ENCODE measurements at regions not wholly inside any gene's neighbourhood (a gene's known extent, or its start where the extent isn't known, plus 50 kb on each side); places are given as distances from the start of the nearest gene placed in this dataset.
"Not testable (repeated sequence)": the region's sequence is repeated elsewhere in the genome, so short reads cannot be mapped to it uniquely, and the experiment has no call there.

DNA sequence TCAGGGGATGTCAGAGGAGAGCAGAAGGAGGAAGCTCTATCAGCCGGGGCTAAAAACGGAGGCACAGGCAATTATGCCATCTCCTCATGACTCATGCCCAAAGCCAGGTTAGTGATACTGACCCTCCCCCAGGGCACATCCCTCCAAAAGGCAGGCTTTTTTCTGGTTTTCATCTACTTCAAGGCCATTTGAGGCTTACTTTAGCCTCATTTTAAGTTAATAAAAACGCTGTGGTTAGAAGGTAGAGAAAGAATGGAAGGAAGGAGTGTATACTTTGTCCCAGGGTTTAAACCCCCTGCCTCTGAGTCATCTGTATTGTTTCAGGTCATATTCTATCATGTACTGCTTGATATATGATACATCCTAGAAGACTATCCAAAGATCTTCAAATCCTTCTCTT, 89.7 kb upstream of the NDP start:
- Mint-ChIP-seq H3K4me1 (no peaks in the 10 kb centered on the region), H3K27me3 (no peaks in the 10 kb centered on the region), H3K36me3 (ENCODE audit: low read depth) (peaks cover 2% of the 10 kb centered on the region), H3K27ac (no peak overlapping the region), H3K4me3 (no peak overlapping the region)
- DNase-seq (no peak), ATAC-seq (no peak)
- H3K9me3 ChIP-seq (ENCODE audit: control insufficient read depth, low read length, poor library complexity, severe bottlenecking) = no peaks in the 10 kb centered on the region

DNA sequence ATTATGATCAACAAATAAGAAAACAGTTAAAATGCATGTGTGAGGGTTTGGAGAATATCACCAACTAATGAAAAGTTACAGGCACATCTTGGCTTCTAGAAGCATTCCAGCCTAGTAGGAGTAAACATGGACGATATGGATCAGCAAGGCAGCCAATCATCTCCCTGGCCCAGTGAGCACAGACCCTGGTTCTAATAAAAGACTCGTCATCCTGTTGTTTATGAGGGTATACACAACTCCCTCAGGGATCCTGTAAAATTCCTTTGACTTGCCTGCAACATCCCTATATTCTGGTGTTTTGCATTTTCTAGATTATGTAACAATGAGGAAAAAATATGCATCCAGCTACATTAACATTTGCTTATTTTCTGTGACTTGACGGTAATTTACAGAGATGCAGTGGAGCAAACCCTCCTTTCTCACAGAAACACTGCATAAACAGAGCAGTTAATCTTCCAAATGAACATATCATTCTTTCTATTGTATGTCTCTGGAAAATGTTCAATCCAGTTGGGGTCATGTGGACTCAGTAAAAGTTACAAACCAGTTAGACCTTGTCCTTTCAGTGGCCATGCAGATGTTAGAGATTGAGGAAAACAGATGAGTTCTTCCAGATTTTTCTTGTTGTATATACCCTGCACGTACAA, 88.9 kb upstream of the NDP start:
- H3K4me3 Mint-ChIP-seq = no peak overlapping the region
- DNase-seq (no peak), ATAC-seq (no peak)
- no peaks in the 10 kb centered on the region for H3K4me1 Mint-ChIP-seq
- H3K27ac Mint-ChIP-seq = no peak overlapping the region
- H3K9me3 ChIP-seq (ENCODE audit: control insufficient read depth, low read length, poor library complexity, severe bottlenecking) = no peaks in the 10 kb centered on the region
- no peaks in the 10 kb centered on the region for H3K27me3 Mint-ChIP-seq
- H3K36me3 Mint-ChIP-seq (ENCODE audit: low read depth) = peaks cover 2% of the 10 kb centered on the region

DNA sequence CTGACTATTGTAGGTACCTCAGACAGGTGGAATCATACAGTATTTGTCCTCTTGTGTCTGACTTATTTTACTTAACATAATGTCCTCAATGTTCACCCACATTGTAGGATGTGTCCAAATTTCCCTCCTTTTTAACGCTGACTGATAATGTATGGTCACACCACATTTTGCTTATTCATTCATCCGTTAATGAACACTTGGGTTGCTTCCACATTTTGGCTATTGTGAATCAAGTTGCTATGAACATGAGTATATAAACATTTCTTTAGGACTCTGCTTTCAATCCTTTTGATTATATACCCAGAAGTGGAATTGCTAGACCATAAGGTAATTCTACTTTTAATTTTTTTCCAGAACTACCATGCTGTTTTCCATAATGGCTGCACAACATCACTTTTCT, 87.0 kb upstream of the NDP start:
- DNase-seq (no peak), ATAC-seq (no peak)
- Mint-ChIP-seq H3K4me3 (no peak overlapping the region), H3K27ac (no peak overlapping the region), H3K4me1 (peaks cover 5% of the 10 kb centered on the region), H3K27me3 (no peaks in the 10 kb centered on the region), H3K36me3 (ENCODE audit: low read depth) (no peaks in the 10 kb centered on the region)
- H3K9me3 ChIP-seq (ENCODE audit: control insufficient read depth, low read length, poor library complexity, severe bottlenecking) = no peaks in the 10 kb centered on the region

DNA sequence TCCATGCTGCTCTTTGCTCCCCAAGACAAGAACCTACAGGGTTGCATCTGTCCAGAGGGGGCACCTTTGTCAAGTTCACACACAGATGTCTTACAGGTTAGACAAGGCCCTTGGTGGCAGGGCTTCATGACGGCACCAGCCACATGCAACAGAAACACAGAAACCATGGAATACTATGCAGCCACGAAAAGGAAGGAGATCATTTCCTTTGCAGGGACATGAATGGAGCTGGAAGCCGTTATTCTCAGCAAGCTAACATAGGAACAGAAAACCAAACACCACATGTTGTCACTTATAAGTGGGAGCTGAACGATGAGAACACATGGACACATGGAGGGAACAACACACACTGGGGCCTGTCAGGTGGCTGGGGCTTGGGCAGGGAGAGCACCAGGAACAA, 85.1 kb upstream of the NDP start:
- Mint-ChIP-seq H3K4me3 (no peak overlapping the region), H3K4me1 (peaks cover 9% of the 10 kb centered on the region), H3K27me3 (no peaks in the 10 kb centered on the region), H3K27ac (no peak overlapping the region), H3K36me3 (ENCODE audit: low read depth) (no peaks in the 10 kb centered on the region)
- no peak for DNase-seq
- no peaks in the 10 kb centered on the region for H3K9me3 ChIP-seq (ENCODE audit: control insufficient read depth, low read length, poor library complexity, severe bottlenecking)
- no peak for ATAC-seq

- no peak for ATAC-seq
- H3K27ac Mint-ChIP-seq = no peak overlapping the region
- no peaks in the 10 kb centered on the region for H3K27me3 Mint-ChIP-seq
- peaks cover 9% of the 10 kb centered on the region for H3K4me1 Mint-ChIP-seq
- DNase-seq = no peak
- H3K36me3 Mint-ChIP-seq (ENCODE audit: low read depth) = no peaks in the 10 kb centered on the region
- H3K4me3 Mint-ChIP-seq = peak overlapping the region; percentile 59
- no peaks in the 10 kb centered on the region for H3K9me3 ChIP-seq (ENCODE audit: control insufficient read depth, low read length, poor library complexity, severe bottlenecking)
These were observed 82.4 kb upstream of the NDP start for GRCh38 chrX:44055638-44056037.

- H3K27ac Mint-ChIP-seq = no peak overlapping the region
- peak overlapping the region; percentile 59 for H3K4me3 Mint-ChIP-seq
- peaks cover 9% of the 10 kb centered on the region for H3K4me1 Mint-ChIP-seq
- DNase-seq = no peak
- no peaks in the 10 kb centered on the region for H3K27me3 Mint-ChIP-seq
- no peak for ATAC-seq
- no peaks in the 10 kb centered on the region for H3K36me3 Mint-ChIP-seq (ENCODE audit: low read depth)
- no peaks in the 10 kb centered on the region for H3K9me3 ChIP-seq (ENCODE audit: control insufficient read depth, low read length, poor library complexity, severe bottlenecking)
These were observed 81.8 kb upstream of the NDP start for GRCh38 chrX:44054863-44055601.

DNA sequence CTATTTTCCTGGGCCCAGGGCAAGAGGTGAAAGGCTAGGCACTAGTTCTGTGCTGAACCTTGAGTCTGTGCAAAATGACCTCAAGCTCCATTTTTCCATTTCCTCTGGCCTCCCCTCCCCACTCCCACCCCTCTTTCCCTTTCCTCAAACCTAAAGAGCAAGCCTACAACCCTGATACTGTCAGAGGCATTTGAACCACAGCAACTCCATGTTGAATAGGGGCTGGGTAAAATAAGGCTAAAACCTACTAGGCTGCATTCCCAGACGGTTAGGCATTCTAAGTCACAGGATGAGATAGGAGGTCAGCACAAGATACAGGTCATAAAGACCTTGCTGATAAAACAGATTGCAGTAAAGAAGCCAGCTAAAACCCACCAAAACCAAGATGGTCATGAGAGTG, 71.9 kb upstream of the NDP start:
- not testable (repeated sequence) for H3K9me3 ChIP-seq (ENCODE audit: control insufficient read depth, low read length, poor library complexity, severe bottlenecking); H3K27ac Mint-ChIP-seq; ATAC-seq; H3K4me3 Mint-ChIP-seq; H3K4me1 Mint-ChIP-seq; DNase-seq; H3K27me3 Mint-ChIP-seq; H3K36me3 Mint-ChIP-seq (ENCODE audit: low read depth)

DNA sequence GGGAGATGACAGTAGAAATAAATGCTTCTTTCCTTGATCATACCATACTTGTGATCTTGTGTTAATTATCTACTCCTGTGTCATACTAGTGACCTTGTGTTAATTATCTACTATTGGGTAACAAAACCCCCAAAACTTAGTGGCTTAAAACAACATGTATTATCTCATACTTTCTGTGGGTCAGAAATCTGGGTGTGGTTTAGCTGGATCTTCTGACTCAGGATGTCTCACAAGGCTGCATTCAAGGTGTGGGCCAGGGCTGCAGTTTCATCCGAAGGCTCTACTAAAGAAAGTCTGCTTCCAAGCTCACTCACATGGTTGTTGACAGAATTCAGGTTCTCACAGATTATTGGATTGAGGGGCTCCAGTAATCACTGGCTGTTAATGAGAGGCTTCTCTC, 70.3 kb upstream of the NDP start:
- Mint-ChIP-seq H3K4me1 (no peaks in the 10 kb centered on the region), H3K27me3 (no peaks in the 10 kb centered on the region), H3K36me3 (ENCODE audit: low read depth) (no peaks in the 10 kb centered on the region), H3K4me3 (no peak overlapping the region), H3K27ac (no peak overlapping the region)
- no peaks in the 10 kb centered on the region for H3K9me3 ChIP-seq (ENCODE audit: control insufficient read depth, low read length, poor library complexity, severe bottlenecking)
- DNase-seq (no peak), ATAC-seq (no peak)

DNA sequence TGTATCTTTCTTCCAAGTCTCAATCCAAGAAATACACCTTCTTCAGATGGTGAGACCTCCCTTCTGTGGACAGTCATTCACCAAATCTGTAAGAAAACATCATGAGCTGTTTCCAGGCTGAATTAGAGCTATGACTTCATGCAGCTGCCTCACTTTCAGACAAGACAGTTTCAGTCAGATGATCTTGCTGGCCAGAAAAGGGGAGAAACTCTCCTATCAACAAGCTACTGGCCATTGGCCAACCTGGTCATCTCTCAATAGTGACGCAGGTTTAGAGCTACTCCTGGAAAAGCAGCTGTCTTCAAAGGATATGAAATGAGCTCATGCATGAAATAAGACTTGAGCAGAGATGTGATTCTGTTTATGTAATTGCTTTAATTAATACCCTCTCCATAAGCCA, 69.6 kb upstream of the NDP start:
- H3K27me3 Mint-ChIP-seq = no peaks in the 10 kb centered on the region
- H3K27ac Mint-ChIP-seq = no peak overlapping the region
- H3K9me3 ChIP-seq (ENCODE audit: control insufficient read depth, low read length, poor library complexity, severe bottlenecking) = no peaks in the 10 kb centered on the region
- no peaks in the 10 kb centered on the region for H3K36me3 Mint-ChIP-seq (ENCODE audit: low read depth)
- no peak for ATAC-seq
- DNase-seq = no peak
- no peak overlapping the region for H3K4me3 Mint-ChIP-seq
- peaks cover 3% of the 10 kb centered on the region for H3K4me1 Mint-ChIP-seq

DNA sequence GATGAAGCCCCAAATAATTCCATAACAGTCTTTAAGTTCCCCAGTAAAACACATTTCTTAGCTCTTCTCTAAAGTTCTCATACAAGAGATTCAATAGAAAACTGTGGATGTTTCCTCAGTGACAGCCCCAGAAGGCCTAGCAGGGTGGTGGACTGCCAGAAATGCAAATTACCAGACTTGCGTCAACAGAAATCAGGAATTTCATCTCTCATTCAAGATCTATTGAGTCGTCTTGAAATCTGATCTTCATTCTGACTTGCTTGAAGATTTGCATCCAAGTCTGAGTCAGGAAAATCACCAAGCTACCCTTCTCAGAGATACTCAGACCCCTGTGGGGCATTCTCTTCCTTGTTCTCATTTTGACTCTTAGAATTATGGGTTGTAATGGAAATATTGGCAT, 68.9 kb upstream of the NDP start:
- ATAC-seq (no peak), DNase-seq (no peak)
- no peaks in the 10 kb centered on the region for H3K27me3 Mint-ChIP-seq
- H3K36me3 Mint-ChIP-seq (ENCODE audit: low read depth) = no peaks in the 10 kb centered on the region
- H3K4me3 Mint-ChIP-seq = no peak overlapping the region
- H3K27ac Mint-ChIP-seq = no peak overlapping the region
- peaks cover 3% of the 10 kb centered on the region for H3K4me1 Mint-ChIP-seq
- H3K9me3 ChIP-seq (ENCODE audit: control insufficient read depth, low read length, poor library complexity, severe bottlenecking) = no peaks in the 10 kb centered on the region

- no peaks in the 10 kb centered on the region for H3K36me3 Mint-ChIP-seq (ENCODE audit: low read depth)
- peaks cover 3% of the 10 kb centered on the region for H3K4me1 Mint-ChIP-seq
- no peak overlapping the region for H3K4me3 Mint-ChIP-seq
- H3K27me3 Mint-ChIP-seq = no peaks in the 10 kb centered on the region
- ATAC-seq = no peak
- no peak overlapping the region for H3K27ac Mint-ChIP-seq
- no peak for DNase-seq
- H3K9me3 ChIP-seq (ENCODE audit: control insufficient read depth, low read length, poor library complexity, severe bottlenecking) = no peaks in the 10 kb centered on the region
These were observed 67.2 kb upstream of the NDP start for GRCh38 chrX:44040406-44040805.

DNA sequence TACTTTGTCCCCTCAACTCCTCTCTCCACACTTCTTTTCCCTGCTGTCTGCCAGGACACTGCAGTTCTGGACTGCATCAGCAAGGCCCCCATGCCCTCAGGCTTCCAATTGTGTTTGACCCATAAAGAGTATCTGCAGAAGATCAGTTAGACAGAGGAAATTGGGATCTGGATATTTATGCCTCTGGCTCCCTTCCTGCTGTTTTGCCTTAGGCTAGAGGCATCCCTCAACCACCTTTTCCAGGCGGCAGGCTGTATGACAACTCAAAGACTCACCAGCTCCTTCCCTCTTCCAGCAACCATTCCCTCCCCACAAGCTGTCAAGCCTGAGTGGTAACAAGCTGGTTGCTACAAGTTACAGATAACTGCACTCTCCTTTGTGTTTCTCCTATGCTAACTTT, 66.4 kb upstream of the NDP start:
- peaks cover 3% of the 10 kb centered on the region for H3K4me1 Mint-ChIP-seq

GRCh38 chrX:44036336-44036735, 63.1 kb upstream of the NDP start:
- H3K9me3 ChIP-seq (ENCODE audit: control insufficient read depth, low read length, poor library complexity, severe bottlenecking) = no peaks in the 10 kb centered on the region
- Mint-ChIP-seq H3K4me3 (no peak overlapping the region), H3K27ac (no peak overlapping the region), H3K36me3 (ENCODE audit: low read depth) (peaks cover 2% of the 10 kb centered on the region), H3K27me3 (no peaks in the 10 kb centered on the region), H3K4me1 (peaks cover 8% of the 10 kb centered on the region)
- ATAC-seq = no peak
- DNase-seq = no peak

More for the DNA sequence above, 66.4 kb upstream of the NDP start:
- ATAC-seq (no peak), DNase-seq (no peak)
- no peak overlapping the region for H3K4me3 Mint-ChIP-seq
- no peaks in the 10 kb centered on the region for H3K27me3 Mint-ChIP-seq
- H3K27ac Mint-ChIP-seq = no peak overlapping the region
- H3K36me3 Mint-ChIP-seq (ENCODE audit: low read depth) = no peaks in the 10 kb centered on the region
- H3K9me3 ChIP-seq (ENCODE audit: control insufficient read depth, low read length, poor library complexity, severe bottlenecking) = no peaks in the 10 kb centered on the region

DNA sequence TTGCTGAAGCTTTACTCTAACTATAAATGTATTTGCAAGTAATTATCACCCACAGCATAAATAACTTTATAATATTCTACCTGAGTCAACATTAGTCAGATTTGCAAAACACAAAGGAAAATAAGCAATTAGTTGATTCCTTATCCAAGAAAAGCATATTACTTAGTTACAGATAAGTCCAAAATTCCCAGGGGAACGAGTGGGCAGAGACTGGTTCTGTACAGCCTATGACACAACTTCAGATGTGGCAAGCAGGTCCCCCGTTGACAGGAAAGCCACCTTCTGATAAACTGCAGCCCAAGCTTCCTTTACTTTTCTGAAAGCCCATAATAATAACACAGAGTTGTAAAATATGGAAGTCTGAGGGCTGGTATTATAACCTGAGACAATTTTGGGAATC, 62.4 kb upstream of the NDP start:
- ATAC-seq = no peak
- DNase-seq = no peak
- Mint-ChIP-seq H3K4me3 (no peak overlapping the region), H3K36me3 (ENCODE audit: low read depth) (peaks cover 2% of the 10 kb centered on the region), H3K4me1 (peaks cover 8% of the 10 kb centered on the region), H3K27me3 (no peaks in the 10 kb centered on the region), H3K27ac (no peak overlapping the region)
- no peaks in the 10 kb centered on the region for H3K9me3 ChIP-seq (ENCODE audit: control insufficient read depth, low read length, poor library complexity, severe bottlenecking)

Data from T-helper 17 cell (primary cell).